Type B pancreatic cell (in vitro differentiated cells): ENCODE measurements at regions not wholly inside any gene's neighbourhood (a gene's known extent, or its start where the extent isn't known, plus 50 kb on each side); places are given as distances from the start of the nearest gene placed in this dataset.

ENCODE experiments used
- DNase-seq: peaks from one replicate; pipeline ENCODE4 v3.0.0; 2021; ENCODE audit warnings: mixed read lengths; ENCODE audit not compliant: unreplicated experiment; ENCODE audit errors: extremely low spot score
- H3K27ac Mint-ChIP-seq: 2 replicates; pipeline ENCODE4 v1.8.0; 2021; ENCODE audit warnings: mild to moderate bottlenecking, mixed read lengths
- H3K27me3 Mint-ChIP-seq: 2 replicates; pipeline ENCODE4 v1.8.0; 2021; ENCODE audit warnings: mixed read lengths
- H3K36me3 Mint-ChIP-seq: 2 replicates; pipeline ENCODE4 v1.8.0; 2021; ENCODE audit warnings: mixed read lengths
- H3K4me1 Mint-ChIP-seq: one replicate; pipeline ENCODE4 v1.8.0; 2021; ENCODE audit warnings: mixed read lengths; ENCODE audit not compliant: unreplicated experiment
- H3K4me3 Mint-ChIP-seq: 2 replicates; pipeline ENCODE4 v1.8.0; 2021; ENCODE audit warnings: mild to moderate bottlenecking, mixed read lengths
- H3K9me3 Mint-ChIP-seq: 2 replicates; pipeline ENCODE4 v1.8.0; 2021; ENCODE audit warnings: mixed read lengths
- CTCF ChIP-seq: fragments of 200-600 bp; sonication (generic); conservative IDR thresholded peaks from 2 replicates; pipeline ENCODE4 v1.5.0; 2021; ENCODE audit warnings: antibody characterized with exemption, mild to moderate bottlenecking

- peaks cover 11% of the 10 kb centered on the region for H3K36me3 Mint-ChIP-seq
- peaks cover 30% of the 10 kb centered on the region for H3K9me3 Mint-ChIP-seq
- H3K4me3 Mint-ChIP-seq, result no peak overlapping the region
- TF ChIP-seq CTCF, result no peak
- no peak for DNase-seq
- no peaks in the 10 kb centered on the region for H3K27me3 Mint-ChIP-seq
- H3K27ac Mint-ChIP-seq, result no peak overlapping the region
- H3K4me1 Mint-ChIP-seq, result peaks cover 7% of the 10 kb centered on the region
Measured at GRCh38 chr3:72558001-72558400, 290.2 kb downstream of the SHQ1 start.

GRCh38 chr3:72555714-72556113, 292.5 kb downstream of the SHQ1 start:
- DNase-seq, result no peak
- Mint-ChIP-seq H3K4me3 (no peak overlapping the region), H3K27me3 (no peaks in the 10 kb centered on the region), H3K27ac (no peak overlapping the region), H3K4me1 (peaks cover 1% of the 10 kb centered on the region), H3K9me3 (peaks cover 26% of the 10 kb centered on the region), H3K36me3 (peaks cover 11% of the 10 kb centered on the region)
- no peak for TF ChIP-seq CTCF

- no peak overlapping the region for H3K27ac Mint-ChIP-seq
- no peaks in the 10 kb centered on the region for H3K27me3 Mint-ChIP-seq
- H3K9me3 Mint-ChIP-seq, result peaks cover 26% of the 10 kb centered on the region
- peaks cover 11% of the 10 kb centered on the region for H3K36me3 Mint-ChIP-seq
- DNase-seq, result no peak
- H3K4me1 Mint-ChIP-seq, result no peaks in the 10 kb centered on the region
- no peak overlapping the region for H3K4me3 Mint-ChIP-seq
- no peak for TF ChIP-seq CTCF
Measured at GRCh38 chr3:72554689-72555088, 293.6 kb downstream of the SHQ1 start.

GRCh38 chr3:72553298-72553697, 294.9 kb downstream of the SHQ1 start:
- Mint-ChIP-seq H3K9me3 (peaks cover 21% of the 10 kb centered on the region), H3K4me1 (peaks cover 5% of the 10 kb centered on the region), H3K27me3 (no peaks in the 10 kb centered on the region), H3K27ac (no peak overlapping the region), H3K4me3 (no peak overlapping the region), H3K36me3 (peaks cover 11% of the 10 kb centered on the region)
- no peak for DNase-seq
- no peak for TF ChIP-seq CTCF

- no peak for DNase-seq
- no peaks in the 10 kb centered on the region for H3K36me3 Mint-ChIP-seq
- TF ChIP-seq CTCF, result no peak
- H3K4me3 Mint-ChIP-seq, result no peak overlapping the region
- H3K27ac Mint-ChIP-seq, result no peak overlapping the region
- no peaks in the 10 kb centered on the region for H3K27me3 Mint-ChIP-seq
- H3K9me3 Mint-ChIP-seq, result peaks cover 2% of the 10 kb centered on the region
- peaks cover 5% of the 10 kb centered on the region for H3K4me1 Mint-ChIP-seq
Measured at GRCh38 chr3:72550582-72551262, 297.5 kb downstream of the SHQ1 start.
